ENCODE measurements at regions not wholly inside any gene's neighbourhood (a gene's known extent, or its start where the extent isn't known, plus 50 kb on each side); places are given as distances from the start of the nearest gene placed in this dataset.

GRCh38 chr6:14664112-14664601 lies 546.6 kb downstream of the CD83 start (continued):
- TF ChIP-seq ELK1 (IDR thresholded peaks at IDR 0.05; ENCODE audit: low read depth, low read length) (no peak), BCL3 (IDR thresholded peaks at IDR 0.05; ENCODE audit: borderline replicate concordance, insufficient read depth, low read depth, low read length, poor library complexity, severe bottlenecking) (no peak), ZNF207 (IDR thresholded peaks at IDR 0.05; ENCODE audit: borderline replicate concordance) (no peak), ZNF217 (IDR thresholded peaks at IDR 0.05) (no peak)

- no peaks in the 10 kb centered on the region for H3K9me3 ChIP-seq (replicated peaks; ENCODE audit: control insufficient read depth, insufficient read depth, low read length)
- no peak overlapping the region for H2AFZ ChIP-seq (ENCODE audit: control insufficient read depth, low read depth, low read length)
- ATAC-seq, result no peak
- CTCF ChIA-PET, result no interaction called here
- POLR2A ChIA-PET, result no interaction called here
- intact Hi-C loops (cut with micrococcal nuclease; ENCODE audit: unreplicated experiment), result loop anchor here (5.0 kb wide), 1 partner anchor 208 kb away; no protein-coding TSS in a partner anchor
- RAD21 ChIA-PET (ENCODE audit: unreplicated experiment), result interaction anchor here (0.8 to 1.5 kb wide), 3 partner anchors 26 to 1541 kb away, joined by 3 to 5 read pairs (median 4); no protein-coding TSS in a partner anchor
- H3K4me3 ChIP-seq, result no peak overlapping the region
- no peaks in the 10 kb centered on the region for H3K79me2 ChIP-seq (ENCODE audit: control insufficient read depth, insufficient read depth, low read length)
- H3K4me1 ChIP-seq (ENCODE audit: control insufficient read depth, insufficient read depth, low read length), result peaks cover 28% of the 10 kb centered on the region
- no peak overlapping the region for H3K27ac ChIP-seq (ENCODE audit: control insufficient read depth, insufficient read depth)
- peak overlapping the region; percentile 61; the same call in 1 of the 2 replicates for H3K4me2 ChIP-seq (ENCODE audit: control insufficient read depth, insufficient read depth)
- 72% methylated on average over 11 of the region's 11 CpGs for WGBS (ENCODE audit: insufficient coverage, insufficient replicate concordance, low lambda C conversion rate, missing lambda C conversion rate)
- no TSS peak for BruUV-seq (replicated peaks)
- H3K36me3 ChIP-seq (ENCODE audit: control insufficient read depth in 2 of 2, insufficient read depth in 2 of 2, low read length in 1 of 2), result no peaks in the 10 kb centered on the region
- no peak for FAIRE-seq
- no peaks in the 10 kb centered on the region for H4K20me1 ChIP-seq (ENCODE audit: control insufficient read depth, insufficient read depth)
- H3K9ac ChIP-seq (ENCODE audit: control insufficient read depth, insufficient read depth, low read length), result no peak overlapping the region
- peaks cover 0 to 8% of the 10 kb centered on the region in 2 experiments; a peak in 2 of 4 replicates for H3K27me3 ChIP-seq (replicated peaks in 1 of 2; ENCODE audit: control insufficient read depth in 2 of 2, insufficient read depth in 2 of 2, low read length in 1 of 2)
- in situ Hi-C loops (cut with MboI), result no loop called here
- SMC1A ChIA-PET (ENCODE audit: uncharacterized antibody, unreplicated experiment), result interaction anchor here (0.6 to 1.5 kb wide), 3 partner anchors 25 to 58 kb away, joined by 3 to 5 read pairs (median 4); no protein-coding TSS in a partner anchor
- no peak for DNase-seq (ENCODE audit: low read depth, low spot score)
- TF ChIP-seq ZNF687 (IDR thresholded peaks at IDR 0.05), result no peak
- TF ChIP-seq PML (IDR thresholded peaks at IDR 0.05; ENCODE audit: low read length), result no peak
- no peak for TF ChIP-seq IRF5 (IDR thresholded peaks at IDR 0.05; ENCODE audit: borderline replicate concordance)
- no peak for TF ChIP-seq RAD21 (IDR thresholded peaks at IDR 0.05; ENCODE audit: insufficient read depth, low read depth, low read length)
- no peak for TF ChIP-seq SREBF1 (IDR thresholded peaks at IDR 0.05; ENCODE audit: low read length)
- no peak for TF ChIP-seq CREM (IDR thresholded peaks at IDR 0.05; ENCODE audit: low read depth)
- no peak for TF ChIP-seq MYB (IDR thresholded peaks at IDR 0.05; ENCODE audit: borderline replicate concordance, low read depth, low read length)
- TF ChIP-seq SUZ12 (IDR thresholded peaks at IDR 0.05; ENCODE audit: unreplicated experiment), result no peak
These were observed 547.2 kb downstream of the CD83 start for GRCh38 chr6:14664621-14665315.

Measured in GM12878 (cell line).